GM21367 (cell line): ENCODE measurements at regions not wholly inside any gene's neighbourhood (a gene's known extent, or its start where the extent isn't known, plus 50 kb on each side); places are given as distances from the start of the nearest gene placed in this dataset.

Experiments used
- ATAC-seq: cut with Tn5 transposase; IDR thresholded peaks from one replicate; pipeline ENCODE4 v1.9.1; 2021; ENCODE audit not compliant: unreplicated experiment

DNA sequence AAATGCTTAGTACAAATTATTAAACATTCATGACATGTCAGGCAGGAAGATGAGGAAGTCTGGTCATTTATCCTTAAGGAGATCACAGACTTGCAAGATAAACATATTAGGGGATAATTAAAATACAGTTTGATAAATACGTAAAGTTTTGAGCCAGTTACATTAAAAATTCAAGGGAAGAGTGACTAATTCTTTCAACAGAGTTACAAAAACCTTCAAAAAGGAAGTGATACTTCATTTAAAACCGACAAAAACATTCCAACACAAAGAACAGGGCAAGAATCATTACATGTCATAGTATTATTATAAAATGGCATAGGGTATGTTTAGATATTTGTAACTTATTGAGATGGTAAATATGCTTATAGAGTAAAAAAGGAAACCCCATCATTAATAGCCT lies 636.0 kb downstream of the NR4A2 start:
- ATAC-seq, result no peak

DNA sequence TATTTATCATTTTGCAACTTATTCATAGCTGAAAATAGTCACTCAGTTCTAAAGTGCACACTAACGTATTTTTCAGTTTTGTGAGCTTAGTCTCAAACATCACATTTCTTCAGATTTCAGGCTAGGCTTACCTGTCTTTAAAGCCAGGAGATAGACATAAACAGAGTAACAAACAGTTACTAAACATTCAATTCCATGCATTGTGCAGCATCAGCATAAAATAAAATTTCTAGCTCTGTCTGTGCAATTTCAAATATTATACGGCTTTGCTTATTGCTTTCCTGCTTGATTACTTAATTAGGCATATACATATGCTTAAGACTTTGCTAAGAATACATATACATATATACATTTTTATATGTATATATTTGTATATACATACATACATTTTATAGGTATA lies 637.0 kb downstream of the NR4A2 start:
- ATAC-seq, result no peak

DNA sequence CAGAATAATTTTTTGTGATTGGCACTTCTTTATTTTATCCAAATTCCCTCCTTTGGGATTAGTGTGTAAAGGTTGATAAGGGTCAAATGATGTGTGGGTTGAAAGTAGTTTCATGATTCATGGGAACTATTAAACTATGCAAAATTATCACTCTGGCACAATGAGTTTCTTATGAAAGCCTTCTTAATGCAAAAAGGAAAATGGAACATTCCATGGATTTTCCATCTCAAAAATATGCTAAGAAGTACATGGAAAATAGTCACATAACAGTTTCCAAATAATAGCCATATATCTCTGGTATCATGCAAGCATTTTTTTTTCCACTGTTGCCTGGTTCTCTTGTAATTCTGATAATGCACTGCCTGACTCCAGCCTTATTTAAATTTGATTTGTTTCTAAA lies 639.7 kb downstream of the NR4A2 start:
- no peak for ATAC-seq

DNA sequence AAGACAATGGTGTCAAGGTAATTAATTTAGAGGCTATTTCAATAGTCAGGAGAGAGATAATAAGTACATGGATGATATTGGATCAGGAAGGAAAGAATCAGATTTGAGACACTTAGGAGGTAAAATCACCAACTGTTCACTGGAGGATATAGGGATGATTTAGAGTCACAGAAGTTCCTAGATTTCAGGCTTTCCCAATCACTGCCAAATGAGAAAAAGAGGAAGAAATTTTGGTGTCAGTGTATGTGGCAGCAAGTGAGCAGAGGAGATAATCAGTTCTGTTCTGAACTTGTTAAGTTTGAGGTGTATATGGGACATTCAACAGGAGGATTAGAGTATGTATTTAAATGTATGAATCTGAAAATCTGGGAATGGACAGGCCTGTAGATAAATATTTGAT lies 640.4 kb downstream of the NR4A2 start:
- ATAC-seq, result no peak

DNA sequence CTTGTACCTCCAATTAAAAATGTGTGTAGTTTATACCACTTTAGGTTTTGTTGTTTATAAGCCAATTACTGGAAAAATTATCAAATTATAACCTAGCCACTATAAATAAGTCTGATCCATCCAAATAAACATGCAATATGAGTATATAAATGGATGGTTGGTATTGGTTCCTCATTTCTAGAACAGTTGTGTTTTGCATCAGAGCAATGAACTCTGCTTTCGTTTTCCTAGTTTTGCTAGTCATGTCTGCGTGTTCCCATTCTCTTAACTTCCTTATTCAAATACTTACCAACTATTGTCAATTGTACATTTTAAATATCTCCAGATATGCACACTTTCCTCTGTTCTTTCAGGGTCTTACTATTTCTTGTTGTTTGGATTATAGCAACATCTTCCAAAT lies 641.7 kb downstream of the NR4A2 start:
- peak; percentile 91 for ATAC-seq

DNA sequence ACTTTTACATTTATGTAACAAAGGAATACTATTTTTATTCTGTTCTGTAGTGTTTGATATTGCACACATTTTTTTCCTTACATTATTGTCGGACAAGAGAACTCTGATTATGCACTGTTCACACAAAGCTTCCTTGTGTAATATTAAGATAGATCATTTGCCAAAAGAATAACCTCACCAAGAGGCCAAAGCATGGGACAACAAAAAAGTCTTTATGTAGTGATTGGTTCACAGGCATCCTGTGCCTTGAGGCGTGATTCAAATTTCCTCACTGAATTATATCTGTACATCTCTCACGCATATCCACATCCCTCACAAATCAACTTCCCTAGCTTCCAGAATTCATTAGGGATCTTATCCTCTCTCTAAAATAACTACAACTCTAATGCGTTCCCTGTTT lies 642.7 kb downstream of the NR4A2 start:
- ATAC-seq, result no peak

DNA sequence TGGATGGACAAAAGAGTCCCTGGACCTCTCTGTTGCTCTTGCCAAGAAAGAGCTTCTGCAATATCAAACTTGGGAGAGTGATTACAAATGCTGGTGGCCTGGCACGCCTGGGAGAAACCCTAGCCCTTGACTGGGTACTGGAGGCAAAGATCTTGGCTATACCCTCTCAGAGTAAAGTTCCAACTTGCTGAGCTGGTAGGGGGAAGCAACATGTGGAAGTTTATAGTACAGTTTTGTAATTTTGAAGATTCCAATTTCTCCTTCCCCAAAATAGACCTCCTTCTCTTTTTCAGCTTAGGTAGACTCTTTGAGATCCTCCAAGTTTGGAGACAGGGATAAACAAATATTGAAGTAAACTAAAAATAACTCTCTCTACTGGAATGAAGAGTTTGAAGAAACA lies 645.3 kb downstream of the NR4A2 start:
- no peak for ATAC-seq

DNA sequence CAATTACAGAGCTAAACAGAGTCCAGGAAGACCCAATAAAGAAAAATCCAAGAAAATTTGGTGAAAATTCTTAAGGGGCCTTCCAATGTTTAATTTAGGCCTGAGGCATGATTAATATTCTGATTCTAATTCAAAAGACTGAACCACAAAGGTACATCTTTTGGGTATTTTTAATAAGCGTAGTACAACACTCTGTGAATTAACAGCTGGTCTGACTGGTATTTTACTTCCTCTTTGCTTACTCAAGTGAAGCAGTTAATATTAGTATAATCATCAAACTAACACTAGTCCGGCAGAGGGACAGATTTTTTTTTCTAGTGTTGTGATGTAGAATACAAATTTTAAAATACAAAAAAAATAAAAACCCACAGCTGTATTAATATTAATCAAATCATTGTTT lies 652.9 kb downstream of the NR4A2 start:
- no peak for ATAC-seq

DNA sequence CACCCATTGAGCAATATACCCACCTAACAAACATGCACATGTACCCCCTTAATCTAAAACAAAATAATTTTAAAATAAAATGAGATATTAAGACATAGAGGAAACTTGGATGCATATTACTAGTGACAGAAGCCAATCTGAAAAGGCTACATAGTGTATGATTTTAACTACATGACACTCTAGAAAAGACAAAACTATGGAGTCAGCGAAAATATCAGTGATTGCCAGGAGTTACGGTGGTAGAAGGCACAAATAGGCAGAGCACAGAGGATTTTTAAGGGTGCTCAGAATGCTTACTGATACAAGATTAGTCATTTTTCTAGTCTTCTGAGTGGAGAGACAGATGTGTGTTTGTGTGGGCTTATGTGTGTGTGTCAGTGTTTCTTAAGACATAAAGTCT lies 656.6 kb downstream of the NR4A2 start:
- ATAC-seq, result no peak

DNA sequence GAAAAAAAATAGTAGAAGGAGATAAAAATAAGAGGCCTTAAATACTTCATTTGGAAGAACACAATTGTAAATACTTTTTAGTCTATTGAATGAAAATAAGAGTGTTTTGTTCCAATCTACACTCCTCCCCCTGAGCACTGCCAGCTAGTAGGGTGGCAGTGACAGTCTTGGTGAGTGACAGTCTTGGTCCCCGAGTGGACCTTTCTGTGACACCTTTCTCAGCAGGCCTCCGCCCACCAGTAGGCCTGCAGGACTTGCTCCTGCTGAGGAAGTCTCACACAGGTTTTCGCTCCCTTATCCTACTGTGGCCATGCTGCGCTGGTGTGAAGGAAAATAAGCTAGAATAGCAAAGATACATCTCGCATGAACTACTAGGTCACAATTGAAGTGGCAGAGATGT lies 666.8 kb downstream of the NR4A2 start:
- ATAC-seq, result no peak

DNA sequence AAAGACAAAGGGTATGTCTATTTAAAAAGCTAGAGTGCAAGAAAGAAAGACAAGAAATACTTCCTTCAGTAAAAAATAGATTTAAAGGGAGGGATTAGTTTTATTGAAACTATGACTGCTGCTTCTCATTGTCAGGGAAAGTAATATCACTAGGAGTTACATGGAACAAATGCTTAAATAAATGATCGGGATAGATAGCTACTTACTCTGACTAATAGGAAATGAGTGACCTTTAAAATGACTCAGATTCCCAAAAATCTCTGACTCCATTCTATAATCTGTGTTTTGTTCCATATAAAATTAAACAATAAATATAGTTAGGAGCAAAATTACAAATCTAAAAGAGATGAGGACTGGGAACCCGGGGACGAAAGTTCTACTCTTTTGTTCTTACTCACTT lies 669.3 kb downstream of the NR4A2 start:
- ATAC-seq, result no peak

DNA sequence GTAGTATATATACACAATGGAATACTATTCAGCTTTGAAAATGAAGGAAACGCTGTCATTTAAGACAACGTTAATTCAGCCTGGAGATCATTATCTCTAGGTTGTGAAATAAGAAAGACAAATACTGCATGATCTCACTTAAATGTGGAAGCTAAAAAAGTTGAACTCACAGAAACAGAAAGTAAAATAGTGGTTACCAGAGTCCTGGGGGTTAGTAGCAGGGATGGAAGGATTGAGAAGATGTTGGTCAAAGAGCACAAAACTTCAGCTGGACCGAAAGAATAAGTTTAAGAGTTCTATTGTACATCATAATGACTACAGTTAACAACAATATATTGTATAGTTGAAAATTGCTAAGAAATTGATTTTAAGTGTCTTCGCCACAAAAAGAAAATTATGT lies 670.3 kb downstream of the NR4A2 start:
- no peak for ATAC-seq

DNA sequence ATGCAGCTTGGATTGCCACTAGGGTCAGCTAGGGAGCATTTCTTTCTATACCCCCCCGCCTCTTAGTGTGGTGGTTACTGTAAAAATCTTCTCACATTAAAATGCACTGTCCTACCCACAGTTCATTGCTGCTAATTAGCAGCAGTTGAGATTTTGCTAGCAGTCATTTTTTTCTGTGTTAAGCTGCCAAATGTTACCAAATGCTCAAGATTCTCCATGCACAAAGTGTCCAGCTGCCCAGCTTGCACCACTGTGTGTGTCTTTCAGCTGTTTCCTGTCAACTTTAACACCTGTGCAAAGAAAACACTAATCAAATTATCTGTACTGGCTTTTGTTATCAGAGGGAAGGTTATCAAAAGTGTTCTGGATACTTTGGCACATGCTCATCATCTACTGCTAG lies 679.3 kb downstream of the NR4A2 start:
- no peak for ATAC-seq

DNA sequence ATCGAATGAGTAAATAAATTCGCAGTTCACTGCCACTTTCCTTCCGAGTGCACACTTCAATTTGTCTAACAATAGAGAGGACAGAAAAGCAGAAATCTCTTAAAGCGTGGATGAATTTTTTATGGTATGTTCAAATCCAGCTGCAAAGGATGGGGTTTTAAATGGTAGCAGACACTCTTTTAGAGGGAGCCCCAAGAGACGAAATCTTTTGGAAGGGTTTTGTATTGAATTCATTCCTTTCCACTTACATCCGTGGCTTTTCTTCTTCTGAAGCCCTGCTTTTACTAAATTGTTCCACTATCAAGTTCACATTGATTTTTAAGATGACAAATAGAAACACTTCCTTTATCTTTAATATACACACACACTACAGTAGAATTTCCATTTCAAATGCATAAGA lies 680.7 kb downstream of the NR4A2 start:
- no peak for ATAC-seq

DNA sequence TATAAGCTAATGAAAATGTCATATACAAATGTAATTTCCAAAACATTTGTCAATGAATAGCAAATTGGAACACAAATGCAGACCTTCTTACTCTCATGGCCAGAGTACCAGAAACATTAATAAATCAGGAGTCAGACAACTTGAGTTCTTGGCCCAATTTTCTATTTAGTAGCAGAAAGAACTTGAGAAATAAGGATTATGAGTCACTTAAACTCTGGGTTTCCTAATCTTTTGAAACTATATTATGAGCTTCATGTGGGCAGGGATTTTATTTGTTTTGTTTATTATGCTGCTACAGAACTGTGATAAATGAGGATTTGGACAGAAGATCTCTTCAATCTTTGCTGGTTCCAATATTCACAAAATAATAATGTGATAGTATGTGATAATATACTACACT lies 686.7 kb downstream of the NR4A2 start:
- no peak for ATAC-seq

DNA sequence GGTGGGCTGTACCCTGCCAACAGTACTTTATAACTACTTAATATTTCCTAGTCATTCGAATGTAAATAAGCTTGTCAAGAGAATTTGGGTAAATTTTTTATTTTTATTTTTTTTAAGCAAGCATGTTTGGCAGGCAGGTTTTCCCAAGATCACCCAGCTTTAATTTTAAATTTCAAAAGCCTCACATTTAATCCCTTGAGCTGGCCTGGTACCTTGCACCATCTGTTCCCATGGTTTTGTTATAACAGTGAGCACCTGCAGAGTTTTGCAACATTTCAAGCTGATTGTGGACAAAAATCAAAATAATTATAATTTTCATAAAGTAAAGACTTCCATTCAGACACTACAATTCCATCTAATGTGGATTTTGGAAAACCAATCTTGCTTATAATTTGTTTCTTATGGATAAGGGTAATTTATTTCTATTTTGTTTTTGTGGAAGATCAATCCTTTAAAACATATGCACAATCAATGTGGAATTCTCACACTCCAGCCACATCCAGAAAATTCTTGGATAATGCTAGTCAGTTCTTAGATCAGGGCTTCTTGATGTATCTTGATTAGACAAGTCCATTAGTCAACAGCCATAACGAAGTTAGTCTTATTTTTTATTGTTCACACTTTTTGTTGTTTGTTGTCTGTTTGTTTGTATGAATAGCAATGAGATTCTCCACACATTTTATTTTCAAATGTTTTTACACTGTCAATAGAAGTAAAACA lies 689.3 kb downstream of the NR4A2 start:
- ATAC-seq, result no peak

DNA sequence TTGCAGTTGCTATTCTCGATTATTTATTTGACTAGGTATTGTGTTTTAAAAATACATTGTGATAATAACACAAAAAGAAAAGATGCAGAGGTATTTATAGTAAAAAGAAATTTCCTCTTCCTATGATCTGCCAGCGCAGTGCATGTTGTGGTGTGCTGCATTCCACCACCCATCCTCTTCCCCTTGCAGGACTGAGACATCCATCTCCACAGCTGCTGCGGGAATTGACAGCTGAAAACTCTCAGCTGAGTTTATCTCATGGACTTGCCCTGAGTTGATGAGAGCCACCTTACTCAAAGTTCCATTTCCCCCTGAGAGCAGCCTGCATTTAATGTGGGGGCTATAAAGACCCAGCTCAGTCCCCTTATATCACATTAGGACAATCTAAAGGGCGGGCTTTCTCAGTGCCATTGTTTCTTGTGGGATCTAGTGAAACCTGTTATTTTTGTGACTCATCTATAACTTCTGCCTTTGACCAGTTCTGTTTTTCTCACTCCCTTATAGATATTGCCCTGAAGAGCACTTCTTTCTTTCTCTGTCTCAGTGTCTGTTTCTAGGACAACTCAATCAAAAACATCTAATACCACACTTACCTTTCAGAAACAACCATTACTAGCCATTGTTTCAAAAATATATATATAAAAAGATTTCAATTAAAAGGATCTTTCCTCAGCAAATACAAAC lies 698.5 kb downstream of the NR4A2 start:
- peak; percentile 99 for ATAC-seq

DNA sequence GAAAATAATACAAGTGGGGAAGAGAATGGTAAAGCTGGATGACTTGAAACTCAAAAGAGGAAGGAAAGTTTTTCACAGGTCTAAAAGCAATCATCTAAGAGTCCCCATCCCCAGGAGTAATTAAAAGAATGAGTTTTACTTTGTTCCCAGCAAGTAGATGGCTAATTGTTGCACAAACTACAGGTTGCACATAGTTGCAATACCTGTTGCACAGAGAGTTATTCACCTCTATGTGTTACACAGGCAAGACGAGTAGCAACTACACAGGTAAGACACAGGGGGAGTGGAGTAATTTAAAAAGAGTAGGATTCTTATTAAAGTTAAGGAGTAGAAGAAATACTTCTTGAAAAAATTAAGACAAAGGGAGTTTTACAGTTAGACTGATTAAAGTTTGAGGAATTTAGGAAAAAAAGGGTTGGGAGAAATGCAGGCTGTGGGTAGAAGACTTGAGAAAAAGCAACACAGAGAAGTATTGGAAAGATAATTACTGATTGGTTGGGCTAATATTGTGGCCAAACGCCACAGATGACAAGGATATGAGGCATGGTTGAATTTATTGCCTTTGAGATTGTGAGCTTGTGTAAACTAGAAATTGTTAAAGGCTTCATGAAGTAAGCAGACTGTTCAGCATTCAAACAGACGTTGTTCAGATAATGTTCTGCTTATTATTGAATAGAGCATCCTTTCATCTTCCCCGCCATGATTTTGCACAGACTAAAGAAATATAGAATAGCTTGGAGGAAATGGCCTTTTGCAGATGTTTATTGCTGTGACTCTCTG lies 699.3 kb downstream of the NR4A2 start:
- no peak for ATAC-seq

DNA sequence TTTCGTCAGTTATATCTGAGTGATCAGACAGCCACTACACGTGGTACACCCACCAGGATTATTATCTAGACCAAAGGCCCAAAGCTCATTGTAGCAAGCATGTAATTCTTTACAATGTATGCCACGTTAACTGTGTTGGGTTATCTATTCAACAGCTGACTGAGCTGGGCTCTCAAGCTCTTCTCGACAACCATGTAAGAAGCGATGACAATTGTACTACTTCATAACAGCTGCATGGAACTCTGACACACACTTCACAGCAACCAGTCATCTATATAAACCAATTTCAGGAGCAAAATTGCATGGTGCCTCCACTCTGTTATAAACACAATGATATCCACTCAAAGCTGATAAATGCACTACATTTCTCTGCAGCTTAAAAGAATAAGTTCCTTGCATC lies 701.8 kb downstream of the NR4A2 start:
- ATAC-seq, result no peak

DNA sequence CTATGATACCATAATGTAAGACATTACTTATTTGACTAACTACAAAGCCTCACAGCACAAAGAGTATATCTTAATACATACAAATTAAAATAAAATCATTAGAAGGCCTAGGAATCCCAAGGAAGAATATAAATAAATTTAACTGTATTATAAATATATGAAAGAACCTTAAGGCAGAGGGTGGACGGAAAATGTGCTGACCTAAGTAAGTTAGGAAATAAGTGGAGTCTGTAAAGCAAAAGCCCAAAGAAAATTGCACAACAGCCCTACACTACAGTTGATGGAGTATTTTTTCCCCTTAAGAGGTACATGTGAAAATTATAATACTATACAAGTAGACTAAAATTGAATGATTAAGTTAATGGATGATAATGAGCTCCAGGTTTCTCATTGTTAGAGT lies 710.1 kb downstream of the NR4A2 start:
- ATAC-seq, result no peak

DNA sequence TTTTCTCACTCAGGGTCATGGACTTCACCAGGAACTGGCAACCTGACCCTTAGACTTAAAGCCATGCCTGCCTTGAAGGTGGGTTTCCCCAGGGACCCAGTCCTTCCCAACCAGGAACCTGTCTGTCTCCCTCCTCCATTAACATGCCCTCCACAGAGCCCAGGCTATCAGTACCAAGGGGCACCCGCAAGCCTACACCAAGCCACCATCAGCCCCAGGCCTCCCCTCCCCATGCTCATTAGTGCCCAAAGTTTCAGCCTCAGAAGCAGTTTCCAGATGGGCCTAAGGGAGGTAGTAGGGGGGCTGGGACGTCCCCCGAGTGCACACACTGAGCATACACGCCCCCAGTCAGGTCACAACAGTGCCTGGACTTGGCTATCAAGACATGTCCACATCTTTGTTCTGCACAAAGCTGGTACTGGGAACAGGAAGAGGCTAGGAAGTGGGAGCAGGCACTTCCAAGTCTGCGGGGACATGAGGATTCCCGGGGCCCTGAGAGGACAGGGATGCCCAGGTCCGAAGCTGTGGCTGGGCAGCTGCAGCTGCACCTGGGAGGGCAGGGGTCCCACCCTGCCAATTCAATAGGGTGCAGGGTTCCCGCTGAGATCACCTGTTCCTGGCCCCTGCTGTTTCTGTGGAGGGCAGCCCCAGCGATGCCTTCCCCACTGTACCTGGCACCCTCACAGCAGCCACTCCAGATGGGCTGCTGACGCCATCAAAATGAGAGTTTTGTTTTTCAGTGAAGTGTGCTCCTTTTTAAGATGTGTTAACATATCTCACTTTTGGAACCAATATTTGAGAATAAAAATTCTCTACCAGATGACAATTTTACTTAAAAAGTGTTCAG lies 731.4 kb downstream of the NR4A2 start:
- no peak for ATAC-seq
